ENCODE measurements at regions not wholly inside any gene's neighbourhood (a gene's known extent, or its start where the extent isn't known, plus 50 kb on each side); places are given as distances from the start of the nearest gene placed in this dataset.

DNA sequence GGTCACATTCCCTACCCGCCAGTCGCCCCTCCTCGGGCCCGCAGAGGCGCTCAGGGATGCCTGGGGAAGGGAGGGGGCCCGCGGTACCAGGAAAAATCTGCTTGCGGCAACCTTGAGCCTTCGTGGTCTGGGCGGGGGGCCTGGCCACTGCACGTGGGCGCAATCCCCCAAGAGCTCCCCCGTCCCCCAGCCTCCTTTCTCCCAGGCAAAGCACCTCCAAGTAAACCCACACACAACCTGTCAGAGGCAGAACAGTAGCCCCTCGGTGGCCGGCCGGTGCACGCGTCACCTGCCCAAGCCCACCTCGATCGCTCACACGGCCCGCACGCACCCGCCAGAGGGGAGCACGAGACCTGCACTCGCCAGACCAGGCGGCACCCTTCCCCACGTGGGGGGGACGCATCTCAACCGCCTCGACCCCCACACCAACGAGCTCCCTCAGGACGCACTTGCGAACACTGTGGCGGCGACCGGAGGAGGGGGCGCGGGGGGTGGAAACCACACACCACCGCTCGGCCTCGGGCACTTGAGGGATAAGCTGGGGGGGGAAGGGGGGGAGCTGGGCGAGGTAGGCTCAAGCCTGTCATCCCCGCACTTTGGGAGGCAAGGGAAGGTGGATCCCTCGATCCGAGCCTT is 1955.7 kb upstream of the DEFB115 start:
- TF ChIP-seq, protein P1, sequence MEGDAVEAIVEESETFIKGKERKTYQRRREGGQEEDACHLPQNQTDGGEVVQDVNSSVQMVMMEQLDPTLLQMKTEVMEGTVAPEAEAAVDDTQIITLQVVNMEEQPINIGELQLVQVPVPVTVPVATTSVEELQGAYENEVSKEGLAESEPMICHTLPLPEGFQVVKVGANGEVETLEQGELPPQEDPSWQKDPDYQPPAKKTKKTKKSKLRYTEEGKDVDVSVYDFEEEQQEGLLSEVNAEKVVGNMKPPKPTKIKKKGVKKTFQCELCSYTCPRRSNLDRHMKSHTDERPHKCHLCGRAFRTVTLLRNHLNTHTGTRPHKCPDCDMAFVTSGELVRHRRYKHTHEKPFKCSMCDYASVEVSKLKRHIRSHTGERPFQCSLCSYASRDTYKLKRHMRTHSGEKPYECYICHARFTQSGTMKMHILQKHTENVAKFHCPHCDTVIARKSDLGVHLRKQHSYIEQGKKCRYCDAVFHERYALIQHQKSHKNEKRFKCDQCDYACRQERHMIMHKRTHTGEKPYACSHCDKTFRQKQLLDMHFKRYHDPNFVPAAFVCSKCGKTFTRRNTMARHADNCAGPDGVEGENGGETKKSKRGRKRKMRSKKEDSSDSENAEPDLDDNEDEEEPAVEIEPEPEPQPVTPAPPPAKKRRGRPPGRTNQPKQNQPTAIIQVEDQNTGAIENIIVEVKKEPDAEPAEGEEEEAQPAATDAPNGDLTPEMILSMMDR (IDR thresholded peaks at IDR 0.05): no peak
- no peak for TF ChIP-seq ZFX (IDR thresholded peaks at IDR 0.05; ENCODE audit: borderline replicate concordance)
